GM21390 (cell line): ENCODE measurements at regions not wholly inside any gene's neighbourhood (a gene's known extent, or its start where the extent isn't known, plus 50 kb on each side); places are given as distances from the start of the nearest gene placed in this dataset.
A peak's percentile ranks its signal among the peaks of the same experiment; 100 is the strongest.
"Not testable (repeated sequence)": the region's sequence is repeated elsewhere in the genome, so short reads cannot be mapped to it uniquely, and the experiment has no call there.

Experiments used
- ATAC-seq: cut with Tn5 transposase; IDR thresholded peaks from one replicate; pipeline ENCODE4 v1.9.1; 2021; ENCODE audit not compliant: unreplicated experiment

GRCh38 chr14:54251356-54251755 lies 145.5 kb upstream of the CDKN3 start:
- no peak for ATAC-seq

GRCh38 chr14:54252072-54252730 lies 144.6 kb upstream of the CDKN3 start:
- ATAC-seq: no peak

GRCh38 chr14:54253195-54253947 lies 143.4 kb upstream of the CDKN3 start:
- peak; percentile 60 for ATAC-seq

GRCh38 chr14:54256156-54256555 lies 140.7 kb upstream of the CDKN3 start:
- ATAC-seq: no peak

- no peak for ATAC-seq
Observed at GRCh38 chr14:54257424-54257823, 139.4 kb upstream of the CDKN3 start.

GRCh38 chr14:54258382-54258781 lies 138.4 kb upstream of the CDKN3 start:
- ATAC-seq: no peak

GRCh38 chr14:54259821-54260220 lies 137.0 kb upstream of the CDKN3 start:
- no peak for ATAC-seq

GRCh38 chr14:54261283-54261682 lies 135.5 kb upstream of the CDKN3 start:
- ATAC-seq: no peak

GRCh38 chr14:54266616-54267015 lies 130.2 kb upstream of the CDKN3 start:
- not testable (repeated sequence) for ATAC-seq

GRCh38 chr14:54267172-54267571 lies 129.6 kb upstream of the CDKN3 start:
- peak; percentile 87 for ATAC-seq

GRCh38 chr14:54275997-54276725 lies 120.6 kb upstream of the CDKN3 start:
- ATAC-seq: no peak

GRCh38 chr14:54278087-54278486 lies 118.7 kb upstream of the CDKN3 start:
- no peak for ATAC-seq

- no peak for ATAC-seq
Observed at GRCh38 chr14:54278665-54279295, 118.0 kb upstream of the CDKN3 start.

- no peak for ATAC-seq
Observed at GRCh38 chr14:54282849-54283248, 114.0 kb upstream of the CDKN3 start.

GRCh38 chr14:54285030-54285429 lies 111.8 kb upstream of the CDKN3 start:
- no peak for ATAC-seq

- ATAC-seq: no peak
Observed at GRCh38 chr14:54291491-54292191, 105.2 kb upstream of the CDKN3 start.

GRCh38 chr14:54294802-54295201 lies 102.0 kb upstream of the CDKN3 start:
- no peak for ATAC-seq

GRCh38 chr14:54299410-54300363 lies 97.1 kb upstream of the CDKN3 start:
- ATAC-seq: no peak

- no peak for ATAC-seq
Observed at GRCh38 chr14:54300881-54301280, 95.9 kb upstream of the CDKN3 start.

GRCh38 chr14:54301359-54301758 lies 95.4 kb upstream of the CDKN3 start:
- ATAC-seq: no peak
